Body of pancreas (tissue), 4 donors: ENCODE measurements at regions not wholly inside any gene's neighbourhood (a gene's known extent, or its start where the extent isn't known, plus 50 kb on each side); places are given as distances from the start of the nearest gene placed in this dataset.

Source experiments
- ATAC-seq: fragments of 150-250 bp; one replicate; pipeline ENCODE4 v1.9.1; 2016
- DNase-seq, 4 donors: peaks; one replicate each; pipeline ENCODE4 v3.0.0-alpha.2; 2019
- H3K27ac ChIP-seq, 4 donors: fragments of 200-600 bp; sonication (generic); 1 replicate in 3 of 4; 2 replicates in 1 of 4; pipeline versions ENCODE4 v1.5.1 to v1.6.1; 2016 to 2019; ENCODE audit warnings: mild to moderate bottlenecking in 1 of 4, mixed read lengths in 1 of 4, moderate library complexity in 1 of 4
- H3K27me3 ChIP-seq, 2 donors: fragments of 200-600 bp; sonication (generic); one replicate each; pipeline ENCODE4 v1.6.0; 2016; ENCODE audit warnings: mild to moderate bottlenecking in 1 of 2
- H3K36me3 ChIP-seq, 2 donors: fragments of 200-600 bp; sonication (generic); replicated peaks in 1 of 2; 2 replicates each; pipeline ENCODE4 v1.5.1; 2016; ENCODE audit warnings: low read depth in 2 of 2; ENCODE audit not compliant: insufficient read depth in 1 of 2
- H3K4me1 ChIP-seq: fragments of 200-600 bp; sonication (generic); one replicate; pipeline ENCODE4 v1.6.0; 2016
- H3K4me3 ChIP-seq, 2 donors: fragments of 200-600 bp; sonication (generic); 1 replicate in 1 of 2; 2 replicates in 1 of 2; pipeline ENCODE4 v1.5.1; 2016 to 2019
- H3K9me3 ChIP-seq, 3 donors: fragments of 200-600 bp; sonication (generic); 1 replicate in 2 of 3; 2 replicates in 1 of 3; pipeline ENCODE4 v1.5.1; 2016
- POLR2A ChIP-seq, 3 donors: fragments of 450-650 bp; IDR thresholded peaks; one replicate each; pipeline ENCODE4 v1.6.1; 2016; ENCODE audit warnings: antibody characterized with exemption in 3 of 3, mild to moderate bottlenecking in 2 of 3
- WGBS, 2 donors: methylation state at CpG; one replicate each; pipeline ENCODE4 v1.1.5; 2017; 5-methylcytosine and 5-hydroxymethylcytosine counted together
- intact Hi-C: fragments of 100-400 bp; cut with DNase I; formaldehyde crosslinking; loops from one replicate; pipeline ENCODE4 v1.15.1; 2023
- TF ChIP-seq, protein P1 (sequence below), 7 experiments: fragments of 450-650 bp in 4 of 7; fragments of 200-600 bp in 3 of 7; sonication (generic) in 3 of 7; IDR thresholded peaks; one replicate each; pipeline ENCODE4 v1.5.1; 2016 to 2019; ENCODE audit warnings: antibody characterized with exemption in 7 of 7

DNA sequence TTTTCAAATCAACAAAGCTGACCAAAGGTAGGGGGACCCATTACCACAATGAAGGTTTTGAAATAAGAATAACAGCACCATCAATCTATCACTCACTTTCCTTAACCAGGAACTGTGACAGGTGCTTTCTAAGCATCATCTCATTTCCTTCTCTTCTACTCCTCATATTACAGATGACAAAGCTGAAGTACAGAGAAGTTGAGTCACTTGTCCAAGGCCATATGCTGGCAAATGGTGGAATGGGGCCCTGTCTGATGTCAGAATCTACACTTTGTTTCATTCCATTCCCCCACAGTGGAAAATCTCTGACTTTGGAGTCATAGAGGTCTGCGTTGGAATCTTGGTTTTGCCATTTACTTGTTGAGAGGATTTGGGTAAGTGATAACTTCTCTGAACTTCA lies 222.5 kb upstream of the LRFN2 start:
- TF ChIP-seq POLR2A (IDR thresholded peaks at IDR 0.05): no peak
- TF ChIP-seq, protein P1, sequence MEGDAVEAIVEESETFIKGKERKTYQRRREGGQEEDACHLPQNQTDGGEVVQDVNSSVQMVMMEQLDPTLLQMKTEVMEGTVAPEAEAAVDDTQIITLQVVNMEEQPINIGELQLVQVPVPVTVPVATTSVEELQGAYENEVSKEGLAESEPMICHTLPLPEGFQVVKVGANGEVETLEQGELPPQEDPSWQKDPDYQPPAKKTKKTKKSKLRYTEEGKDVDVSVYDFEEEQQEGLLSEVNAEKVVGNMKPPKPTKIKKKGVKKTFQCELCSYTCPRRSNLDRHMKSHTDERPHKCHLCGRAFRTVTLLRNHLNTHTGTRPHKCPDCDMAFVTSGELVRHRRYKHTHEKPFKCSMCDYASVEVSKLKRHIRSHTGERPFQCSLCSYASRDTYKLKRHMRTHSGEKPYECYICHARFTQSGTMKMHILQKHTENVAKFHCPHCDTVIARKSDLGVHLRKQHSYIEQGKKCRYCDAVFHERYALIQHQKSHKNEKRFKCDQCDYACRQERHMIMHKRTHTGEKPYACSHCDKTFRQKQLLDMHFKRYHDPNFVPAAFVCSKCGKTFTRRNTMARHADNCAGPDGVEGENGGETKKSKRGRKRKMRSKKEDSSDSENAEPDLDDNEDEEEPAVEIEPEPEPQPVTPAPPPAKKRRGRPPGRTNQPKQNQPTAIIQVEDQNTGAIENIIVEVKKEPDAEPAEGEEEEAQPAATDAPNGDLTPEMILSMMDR (IDR thresholded peaks at IDR 0.05): no peak
- Histone ChIP-seq H3K36me3 (no peaks in the 10 kb centered on the region), H3K27me3 (no peaks in the 10 kb centered on the region), H3K27ac (no peak overlapping the region), H3K9me3 (no peaks in the 10 kb centered on the region), H3K4me1 (no peaks in the 10 kb centered on the region), H3K4me3 (no peak overlapping the region)
- DNase-seq (no peak), ATAC-seq (no peak)
- WGBS, 2 donors: 81 to 84% methylated on average over 1 of the region's 1 CpG
- intact Hi-C loops: no loop called here

- DNase-seq (no peak), ATAC-seq (no peak)
- intact Hi-C loops: no loop called here
- no peak for TF ChIP-seq POLR2A (IDR thresholded peaks at IDR 0.05)
- TF ChIP-seq, protein P1 (IDR thresholded peaks at IDR 0.05): no peak
- WGBS, 2 donors: 68 to 83% methylated on average over 5 of the region's 5 CpGs
- no peaks in the 10 kb centered on the region for H3K27me3 ChIP-seq
- no peak overlapping the region for H3K27ac ChIP-seq
- H3K9me3 ChIP-seq: no peaks in the 10 kb centered on the region
- H3K4me3 ChIP-seq: no peak overlapping the region
- H3K36me3 ChIP-seq: no peaks in the 10 kb centered on the region
- no peaks in the 10 kb centered on the region for H3K4me1 ChIP-seq
These were observed 220.3 kb upstream of the LRFN2 start for GRCh38 chr6:40807484-40807883.

DNA sequence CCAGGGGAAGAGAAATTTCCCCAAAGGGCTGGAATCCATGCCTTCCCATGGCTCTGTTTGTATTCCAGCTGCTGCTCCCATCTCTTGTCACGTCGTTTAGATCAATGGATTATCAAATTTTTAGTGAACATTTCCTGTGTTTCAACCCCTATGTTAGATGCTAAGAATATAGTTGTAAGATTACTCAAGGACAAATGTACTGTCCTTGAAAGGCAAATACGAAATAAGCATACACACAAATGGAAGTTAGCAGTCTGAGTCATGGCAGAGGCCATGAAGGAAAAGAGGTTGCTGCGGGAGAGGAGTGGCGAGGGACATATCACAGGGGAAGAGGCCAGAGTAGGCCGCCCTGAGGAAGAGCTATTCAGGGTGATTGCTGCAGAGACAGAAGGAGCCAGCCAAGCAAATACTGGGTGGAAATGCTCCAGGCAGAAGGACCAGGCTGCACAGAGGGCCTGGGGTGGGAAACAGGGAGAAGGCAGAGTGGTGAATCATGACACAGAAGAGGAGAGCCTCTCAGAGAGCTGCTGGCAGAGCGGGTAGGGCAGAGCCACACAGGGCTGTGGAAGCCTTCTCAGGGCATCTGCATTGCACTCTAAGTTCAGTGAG lies 219.2 kb upstream of the LRFN2 start:
- ATAC-seq (no peak), DNase-seq (no peak)
- no peaks in the 10 kb centered on the region for H3K36me3 ChIP-seq
- no peak overlapping the region for H3K27ac ChIP-seq
- H3K4me1 ChIP-seq: no peaks in the 10 kb centered on the region
- no peaks in the 10 kb centered on the region for H3K9me3 ChIP-seq
- no peak overlapping the region for H3K4me3 ChIP-seq
- intact Hi-C loops: no loop called here
- H3K27me3 ChIP-seq: no peaks in the 10 kb centered on the region
- TF ChIP-seq, protein P1 (IDR thresholded peaks at IDR 0.05): no peak
- no peak for TF ChIP-seq POLR2A (IDR thresholded peaks at IDR 0.05)
- WGBS, 2 donors: 71 to 77% methylated on average over 7 of the region's 7 CpGs

DNA sequence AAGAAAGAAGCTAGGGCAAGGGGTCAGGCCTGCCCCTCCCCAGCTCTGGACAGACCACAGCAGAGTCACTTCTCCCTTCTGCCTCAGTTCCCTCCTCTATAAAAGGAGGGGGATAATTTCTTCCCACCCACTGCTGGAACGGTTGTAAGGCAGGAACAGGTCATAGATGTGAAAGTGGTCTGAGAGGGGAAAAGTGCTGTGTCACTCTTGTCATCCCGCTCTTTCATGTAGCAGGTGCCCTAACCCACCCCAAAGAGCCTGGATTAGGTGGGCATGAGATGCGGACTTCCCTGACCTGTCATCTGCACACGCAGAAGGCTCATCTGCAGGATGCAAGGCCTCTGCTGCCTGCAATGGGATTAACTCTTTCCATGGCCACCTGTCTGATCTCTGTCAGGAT lies 218.2 kb upstream of the LRFN2 start:
- DNase-seq (no peak), ATAC-seq (no peak)
- Histone ChIP-seq H3K36me3 (no peaks in the 10 kb centered on the region), H3K4me1 (no peaks in the 10 kb centered on the region), H3K27ac (no peak overlapping the region), H3K27me3 (no peaks in the 10 kb centered on the region), H3K4me3 (no peak overlapping the region), H3K9me3 (no peaks in the 10 kb centered on the region)
- intact Hi-C loops: no loop called here
- TF ChIP-seq, protein P1 (IDR thresholded peaks at IDR 0.05): no peak
- TF ChIP-seq POLR2A (IDR thresholded peaks at IDR 0.05): no peak
- 76 to 85% methylated on average over 4 of the region's 4 CpGs for WGBS, 2 donors

- no peak overlapping the region for H3K4me3 ChIP-seq
- H3K27ac ChIP-seq: no peak overlapping the region
- intact Hi-C loops: no loop called here
- no peak for DNase-seq
- TF ChIP-seq, protein P1 (IDR thresholded peaks at IDR 0.05): peak in 2 of 7 experiments; percentile 8 to 9
- TF ChIP-seq POLR2A (IDR thresholded peaks at IDR 0.05): no peak
- no peaks in the 10 kb centered on the region for H3K27me3 ChIP-seq
- ATAC-seq: no peak
- no peaks in the 10 kb centered on the region for H3K36me3 ChIP-seq
- 84 to 86% methylated on average over 4 of the region's 4 CpGs for WGBS, 2 donors
- no peaks in the 10 kb centered on the region for H3K4me1 ChIP-seq
- no peaks in the 10 kb centered on the region for H3K9me3 ChIP-seq
These were observed 217.7 kb upstream of the LRFN2 start for GRCh38 chr6:40804905-40805304.
